Stromal cell of bone marrow (primary cell): ENCODE measurements at regions not wholly inside any gene's neighbourhood (a gene's known extent, or its start where the extent isn't known, plus 50 kb on each side); places are given as distances from the start of the nearest gene placed in this dataset.
A peak's percentile ranks its signal among the peaks of the same experiment; 100 is the strongest.

Source experiments
- DNase-seq: peaks from one replicate; pipeline ENCODE4 v3.0.0-alpha.2; 2012; ENCODE audit warnings: low read depth

- DNase-seq = no peak
These were observed 147.5 kb downstream of the CRYBB2 start for GRCh38 chr22:25366876-25367466.

DNA sequence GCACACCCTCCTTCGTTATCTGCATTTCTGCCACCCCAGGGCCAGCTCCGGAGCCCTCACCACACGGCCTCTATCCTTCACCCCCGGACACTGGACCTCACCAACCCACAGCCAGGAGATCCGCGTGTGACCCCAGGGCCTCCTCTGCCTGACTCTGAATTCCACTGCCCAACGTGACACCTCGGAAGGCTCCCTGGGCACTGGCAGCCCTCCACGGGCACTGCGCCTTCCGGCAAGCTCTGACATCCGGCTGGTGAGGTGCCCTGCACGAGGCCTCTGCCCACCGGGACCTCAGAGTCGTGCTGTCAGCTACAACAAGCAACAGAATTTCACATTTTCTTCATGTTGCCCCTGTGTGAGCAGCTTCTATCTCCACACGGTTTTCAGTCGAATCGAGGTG is 148.3 kb downstream of the CRYBB2 start:
- DNase-seq = no peak

GRCh38 chr22:25368271-25368670 is 148.8 kb downstream of the CRYBB2 start:
- DNase-seq = peak; percentile 38

DNA sequence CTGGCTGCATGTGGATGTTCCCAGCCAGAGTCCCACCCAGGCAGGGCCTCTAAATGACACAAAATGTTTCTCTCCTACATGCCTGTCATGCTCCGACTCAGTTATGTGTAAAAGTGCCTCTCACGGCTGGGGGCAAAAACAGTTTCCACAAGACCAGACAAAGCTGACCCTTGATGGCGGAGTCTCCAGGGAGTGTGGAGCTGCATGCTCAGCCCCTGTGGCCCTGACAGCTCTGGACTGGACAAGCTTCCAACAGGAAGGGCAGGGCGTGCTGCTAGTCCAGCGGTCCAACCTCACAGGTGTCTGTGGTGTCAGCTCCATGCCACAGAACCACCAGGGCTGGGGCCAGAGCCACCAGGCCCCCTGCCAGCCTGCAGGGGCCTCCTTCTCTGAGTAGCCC is 149.6 kb downstream of the CRYBB2 start:
- DNase-seq = no peak

GRCh38 chr22:25370322-25370721 is 150.9 kb downstream of the CRYBB2 start:
- DNase-seq = no peak

GRCh38 chr22:25372000-25372595 is 152.7 kb downstream of the CRYBB2 start:
- DNase-seq = no peak

- no peak for DNase-seq
These were observed 154.5 kb downstream of the CRYBB2 start for GRCh38 chr22:25373961-25374360.

GRCh38 chr22:25374869-25375268 is 155.4 kb downstream of the CRYBB2 start:
- no peak for DNase-seq

DNA sequence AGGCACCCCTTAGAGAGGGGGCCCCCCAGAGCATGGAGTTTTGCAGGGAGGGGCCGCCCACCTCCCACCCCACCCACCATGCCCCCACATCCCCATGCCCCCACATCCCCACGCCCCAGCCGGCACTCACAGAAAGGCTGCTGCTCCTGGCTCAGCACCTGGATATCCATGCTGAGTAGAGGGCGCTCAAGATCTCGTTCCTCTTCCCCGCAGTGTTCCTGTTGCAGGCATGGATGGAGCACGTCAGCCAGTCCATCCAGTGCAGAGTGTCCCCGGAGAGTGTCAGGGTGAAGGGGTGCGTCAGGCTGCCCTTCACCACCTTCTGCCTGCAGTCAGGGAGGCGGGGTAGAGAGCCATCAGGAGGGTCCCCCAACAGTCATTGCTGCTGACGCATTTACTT is 156.2 kb downstream of the CRYBB2 start:
- no peak for DNase-seq

DNA sequence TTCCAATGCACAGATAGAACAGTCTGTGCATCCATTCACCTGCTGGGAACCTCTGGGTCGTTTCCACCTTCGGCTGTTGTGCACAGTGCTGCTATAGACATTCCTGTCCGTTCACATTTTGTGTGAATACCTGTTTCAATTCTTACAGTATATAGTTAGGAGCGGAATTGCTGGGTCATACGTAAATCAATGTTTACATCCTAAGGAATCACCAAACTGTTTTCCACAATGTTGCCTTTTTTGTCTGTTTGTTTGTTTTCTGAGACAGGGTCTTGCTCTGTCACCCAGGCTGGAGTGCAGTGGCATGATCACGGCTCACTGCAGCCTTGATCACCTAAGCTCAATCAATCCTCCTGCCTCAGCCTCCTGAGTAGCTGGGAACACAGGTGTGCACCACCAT is 158.3 kb downstream of the CRYBB2 start:
- no peak for DNase-seq

GRCh38 chr22:25380122-25380747 is 160.8 kb downstream of the CRYBB2 start:
- DNase-seq = no peak

DNA sequence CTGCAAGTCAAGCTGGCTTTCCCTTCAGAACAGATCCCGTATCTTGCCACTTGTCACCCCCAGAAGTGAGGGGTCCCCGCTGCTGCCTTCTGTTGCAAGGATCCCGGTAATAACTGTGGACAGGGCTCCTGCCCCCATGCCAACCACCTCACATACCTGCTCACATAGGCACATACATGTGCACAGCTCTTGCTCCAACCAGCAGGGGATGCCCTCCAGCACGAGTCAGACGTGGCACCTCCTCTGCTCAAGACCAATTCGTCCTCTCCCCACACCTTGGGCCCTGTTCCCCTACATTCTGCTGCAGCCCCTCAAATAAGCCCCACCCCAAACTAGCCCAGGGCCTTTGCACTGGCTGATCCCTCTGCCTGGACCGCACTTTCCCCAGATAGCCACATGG is 163.3 kb downstream of the CRYBB2 start:
- no peak for DNase-seq

DNA sequence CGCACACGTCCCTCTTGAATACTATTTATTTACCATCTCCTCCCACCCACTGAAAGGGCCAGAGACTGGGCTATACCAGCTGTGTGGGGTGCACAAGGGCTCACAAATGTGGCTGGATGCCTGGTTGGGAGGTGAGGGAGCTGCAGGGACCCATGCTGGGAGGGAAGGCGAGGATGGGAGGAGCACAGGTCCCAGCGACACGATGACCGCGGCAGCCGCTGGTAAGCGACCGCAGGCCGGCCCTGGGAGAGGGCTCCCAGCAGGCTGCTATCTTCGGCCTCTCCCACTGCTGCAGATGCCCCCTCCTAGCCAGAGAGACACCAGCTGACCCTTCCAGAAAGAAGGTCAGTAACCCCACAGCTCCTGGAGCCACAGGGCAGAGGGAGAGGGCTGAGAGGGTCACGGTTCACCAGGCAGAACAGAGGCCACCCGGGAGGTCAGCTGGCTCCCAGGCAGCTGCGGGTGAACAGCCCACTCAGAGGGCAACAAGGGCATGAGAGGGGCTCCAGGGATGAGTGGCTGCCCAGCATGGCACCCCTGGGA is 163.9 kb downstream of the CRYBB2 start:
- no peak for DNase-seq

GRCh38 chr22:25383892-25384291 is 164.5 kb downstream of the CRYBB2 start:
- no peak for DNase-seq

DNA sequence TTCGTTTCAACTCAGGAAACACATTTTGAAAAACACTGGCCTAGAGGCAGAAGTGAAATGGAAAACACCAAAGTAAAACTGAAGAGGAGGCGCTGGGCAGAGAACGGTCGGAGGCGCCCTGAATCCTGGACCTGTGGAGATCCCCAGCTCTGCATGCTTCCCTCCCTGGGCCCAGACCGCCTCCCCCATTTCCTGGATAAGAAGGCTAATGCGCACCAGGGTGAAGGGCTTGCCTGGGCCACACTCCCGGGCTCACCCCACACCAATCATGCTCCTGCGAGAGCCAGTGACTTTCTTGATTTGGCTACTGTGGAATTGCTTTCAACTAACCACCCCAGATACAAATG is 167.1 kb downstream of the CRYBB2 start:
- DNase-seq = no peak

GRCh38 chr22:25388415-25388814 is 169.0 kb downstream of the CRYBB2 start:
- DNase-seq = no peak

DNA sequence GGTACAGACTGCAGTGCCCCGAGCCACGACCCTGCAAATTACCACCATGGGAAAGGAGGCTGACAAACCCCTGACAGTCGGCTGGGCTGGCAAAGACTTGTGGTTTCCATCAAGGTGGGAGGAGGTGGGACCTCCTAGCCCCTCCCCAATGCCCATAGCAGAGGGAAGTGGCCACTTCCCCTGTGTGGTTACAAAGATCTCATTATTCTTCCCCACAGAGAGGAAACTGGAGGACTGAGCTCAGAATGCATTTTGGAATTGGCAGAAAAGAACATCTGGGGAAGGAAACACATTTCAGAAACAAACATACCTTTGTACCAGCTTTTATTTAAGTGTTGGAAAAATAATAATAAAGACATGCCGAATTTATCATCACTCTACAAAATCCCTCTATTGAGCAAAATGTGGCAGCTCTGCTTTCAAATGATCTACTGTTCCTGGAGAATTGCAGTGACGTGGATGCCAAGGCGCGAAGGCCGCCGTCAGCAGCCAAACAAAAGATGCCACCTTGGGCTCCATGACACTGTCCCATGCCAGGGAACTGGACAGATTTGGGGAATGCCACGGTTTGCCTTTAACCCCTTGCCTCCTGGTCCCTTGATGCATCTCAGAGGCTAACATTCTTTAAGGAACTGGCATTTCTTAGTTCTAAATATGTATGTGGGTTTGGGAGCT is 169.6 kb downstream of the CRYBB2 start:
- no peak for DNase-seq

GRCh38 chr22:25389541-25389919 is 170.1 kb downstream of the CRYBB2 start:
- DNase-seq = no peak

DNA sequence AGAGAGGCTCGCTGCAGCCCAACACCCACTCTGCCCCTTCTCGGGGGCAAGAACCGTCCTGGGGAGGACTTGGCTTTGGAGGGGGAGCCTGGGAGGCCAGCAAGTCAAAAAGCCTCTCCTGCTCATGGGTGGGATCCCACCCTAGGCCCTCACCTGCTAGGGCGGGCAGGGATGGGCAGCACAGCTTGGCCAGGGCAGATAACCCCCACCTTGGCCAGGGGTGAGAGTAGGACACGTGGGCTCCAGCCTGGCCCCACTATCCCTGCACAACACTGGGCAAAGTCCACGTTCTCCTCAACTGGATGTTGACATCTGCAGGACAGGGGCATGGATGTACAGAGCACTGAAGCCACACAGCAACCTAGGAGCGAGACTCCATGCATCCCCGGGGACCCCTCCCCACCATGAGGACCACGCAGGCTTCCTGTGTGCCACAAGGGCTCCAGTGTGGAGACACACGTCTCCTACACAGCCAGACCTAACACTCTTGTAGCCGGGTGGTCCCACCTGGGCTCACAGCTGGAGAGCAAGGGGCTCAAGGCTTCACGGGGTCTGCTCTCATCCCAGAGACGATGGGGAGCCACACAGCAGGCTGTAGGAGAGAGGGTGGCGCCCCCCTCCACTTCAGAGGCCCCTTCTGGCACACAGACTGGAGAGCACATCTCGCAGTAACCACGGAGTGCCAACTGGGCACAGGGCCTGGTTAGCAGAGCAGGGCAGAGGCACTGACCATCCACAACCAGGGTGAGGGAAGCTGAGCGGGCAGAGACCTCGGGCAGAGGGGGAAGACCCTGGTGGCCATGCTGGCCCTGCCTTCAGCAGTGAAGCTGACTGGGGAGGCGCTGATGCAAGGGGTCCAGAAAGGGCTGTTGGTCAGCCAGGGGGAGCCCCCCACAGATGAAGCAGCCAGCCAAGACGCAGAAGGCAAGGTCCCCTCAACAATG is 171.1 kb downstream of the CRYBB2 start:
- DNase-seq = no peak

DNA sequence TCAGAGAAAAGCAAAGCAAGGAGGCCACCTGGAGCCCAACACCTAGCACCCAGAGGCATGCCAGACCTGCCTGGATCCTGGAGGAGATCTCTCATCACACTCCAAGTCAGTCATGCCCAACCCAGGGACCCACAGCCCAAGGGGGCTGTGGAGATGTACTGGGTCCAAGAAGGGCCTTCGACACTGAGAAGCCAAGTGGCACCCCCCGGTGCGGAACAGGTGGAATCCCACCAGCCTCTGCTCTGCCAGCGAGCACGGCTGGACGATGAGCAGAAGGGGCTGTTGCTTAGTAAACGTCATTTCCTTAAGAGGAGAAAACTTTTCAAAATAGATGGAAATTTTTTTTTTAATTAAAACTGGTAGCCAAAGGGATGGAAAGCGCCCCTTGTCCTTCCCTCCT is 171.9 kb upstream of the GRK3 start:
- DNase-seq = no peak

DNA sequence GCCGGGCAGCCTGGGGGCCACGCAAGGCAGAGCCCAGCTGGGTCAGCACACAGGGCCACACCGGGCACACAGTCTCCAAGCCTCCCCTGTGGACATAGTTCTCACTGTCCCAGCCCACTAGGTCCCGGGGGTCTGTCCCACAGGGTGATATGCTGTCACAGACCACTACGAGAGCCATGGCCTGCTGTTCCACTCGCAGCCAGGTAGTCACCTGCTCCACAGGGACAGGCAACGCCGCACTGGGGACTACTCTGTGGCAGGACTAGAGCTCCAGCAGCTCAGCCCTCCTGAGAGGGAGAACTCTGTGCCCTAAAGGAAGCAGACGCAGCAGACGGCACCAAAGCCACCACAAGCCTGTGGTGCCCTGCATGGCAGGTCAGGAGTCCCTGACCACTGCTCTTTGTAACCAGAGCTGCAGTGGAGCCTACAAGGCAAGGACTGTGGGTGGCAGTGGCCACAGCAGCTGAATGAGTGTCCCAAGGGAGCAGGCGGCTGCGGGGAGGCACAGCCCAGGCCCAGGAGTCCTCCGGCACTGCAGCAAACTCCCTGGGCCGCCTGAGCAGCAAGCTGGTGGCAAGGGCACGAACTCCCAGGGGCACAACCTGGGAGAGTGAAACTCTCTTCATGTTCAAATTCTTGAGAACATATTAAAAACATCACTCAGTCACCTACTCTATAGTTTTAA is 171.2 kb upstream of the GRK3 start:
- no peak for DNase-seq
